ENCODE measurements at regions not wholly inside any gene's neighbourhood (a gene's known extent, or its start where the extent isn't known, plus 50 kb on each side); places are given as distances from the start of the nearest gene placed in this dataset.

DNA sequence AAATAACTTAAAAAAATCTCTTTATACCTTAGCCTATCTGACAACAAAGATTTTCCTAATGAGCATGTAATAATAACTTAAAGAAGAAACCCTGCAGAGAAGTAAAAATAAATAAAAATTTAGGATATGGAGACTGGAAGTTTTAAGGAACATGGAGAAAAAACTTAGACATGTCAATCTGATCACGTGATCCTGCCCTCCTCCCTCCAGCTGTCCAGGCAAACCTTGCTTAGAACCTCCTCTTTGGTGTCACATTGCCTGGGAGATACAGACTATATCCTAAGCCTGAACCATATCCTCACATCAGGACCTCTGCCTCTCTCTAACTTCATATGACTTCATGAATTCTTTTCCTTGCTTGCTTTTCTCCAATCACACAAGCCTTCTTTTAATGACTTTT is 275.5 kb downstream of the CNTN3 start:
- ATAC-seq: no peak
- no peaks in the 10 kb centered on the region for H3K36me3 ChIP-seq (ENCODE audit: control insufficient read depth in 2 of 3, insufficient read depth in 3 of 3, low read length in 3 of 3)
- Mint-ChIP-seq H3K4me1 (no peaks in the 10 kb centered on the region), H3K27me3 (no peaks in the 10 kb centered on the region), H3K36me3 (no peaks in the 10 kb centered on the region), H3K9me3 (peaks cover 2 to 32% (median 4%) of the 10 kb centered on the region in 11 donors), H3K4me3 (no peak overlapping the region), H3K27ac (no peak overlapping the region)
- H3K27me3 ChIP-seq (ENCODE audit: control insufficient read depth in 2 of 2, insufficient read depth in 2 of 2, low read length in 2 of 2): no peaks in the 10 kb centered on the region
- no peak for DNase-seq
- no peaks in the 10 kb centered on the region for H3K9me3 ChIP-seq (ENCODE audit: control insufficient read depth in 2 of 3, low read length in 3 of 3)
- no peak overlapping the region for H3K27ac ChIP-seq (ENCODE audit: low read depth, low read length)
- intact Hi-C loops (cut with micrococcal nuclease): no loop called here
- H3K4me1 ChIP-seq (ENCODE audit: control insufficient read depth in 2 of 2, insufficient read depth in 2 of 2, low read length in 2 of 2): no peaks in the 10 kb centered on the region
- H3K4me3 ChIP-seq (ENCODE audit: low read length): no peak overlapping the region
- ChIA-PET CTCF (no interaction called here), POLR2A (no interaction called here)

DNA sequence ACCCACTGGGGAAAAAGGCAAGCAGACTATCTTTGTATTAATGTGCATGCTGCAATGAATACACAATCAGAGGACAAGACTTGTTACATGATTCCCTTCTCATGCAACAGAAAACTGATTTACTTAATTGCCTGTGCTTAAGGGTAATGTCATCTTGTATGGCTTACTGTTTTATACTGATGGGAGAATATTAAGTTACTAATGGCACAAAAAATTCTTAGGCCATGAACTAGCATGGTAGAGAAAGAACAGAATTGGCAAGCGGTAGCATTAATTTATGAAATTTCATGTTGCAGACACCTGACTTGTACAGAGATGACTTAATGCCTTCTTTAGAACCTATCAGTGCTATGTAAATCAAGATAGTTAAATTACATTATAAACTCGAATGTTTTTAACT is 282.3 kb downstream of the CNTN3 start:
- Histone ChIP-seq H3K27me3 (ENCODE audit: control insufficient read depth in 2 of 2, insufficient read depth in 2 of 2, low read length in 2 of 2) (no peaks in the 10 kb centered on the region), H3K9me3 (ENCODE audit: control insufficient read depth in 2 of 3, low read length in 3 of 3) (no peaks in the 10 kb centered on the region), H3K27ac (ENCODE audit: low read depth, low read length) (no peak overlapping the region), H3K4me3 (ENCODE audit: low read length) (no peak overlapping the region), H3K4me1 (ENCODE audit: control insufficient read depth in 2 of 2, insufficient read depth in 2 of 2, low read length in 2 of 2) (no peaks in the 10 kb centered on the region), H3K36me3 (ENCODE audit: control insufficient read depth in 2 of 3, insufficient read depth in 3 of 3, low read length in 3 of 3) (no peaks in the 10 kb centered on the region)
- Mint-ChIP-seq H3K36me3 (no peaks in the 10 kb centered on the region), H3K4me3 (no peak overlapping the region), H3K4me1 (no peaks in the 10 kb centered on the region), H3K9me3 (peaks cover 0 to 13% (median 4%) of the 10 kb centered on the region in 11 donors), H3K27me3 (no peaks in the 10 kb centered on the region), H3K27ac (no peak overlapping the region)
- DNase-seq: no peak
- no peak for ATAC-seq
- CTCF ChIA-PET: no interaction called here
- intact Hi-C loops (cut with micrococcal nuclease): no loop called here
- POLR2A ChIA-PET: no interaction called here

DNA sequence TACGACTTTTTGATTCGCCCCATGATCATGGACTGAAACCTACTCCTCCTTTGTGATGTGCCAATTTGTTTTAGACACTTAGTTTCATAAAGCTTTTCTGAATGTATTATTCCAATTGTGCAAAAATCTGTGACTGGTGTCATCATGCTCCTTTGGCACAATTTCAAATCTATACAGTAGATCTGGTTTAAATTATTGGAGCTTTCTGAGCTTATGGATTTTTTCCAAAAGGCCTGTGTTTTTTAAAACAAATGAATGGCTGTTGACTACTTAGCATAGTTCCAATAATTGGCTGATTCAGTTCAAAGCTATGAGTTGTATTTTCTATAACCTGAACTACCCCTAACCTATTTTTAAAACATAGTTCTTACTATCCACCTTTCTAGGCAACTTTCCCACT is 282.7 kb downstream of the CNTN3 start:
- Histone ChIP-seq H3K27me3 (ENCODE audit: control insufficient read depth in 2 of 2, insufficient read depth in 2 of 2, low read length in 2 of 2) (no peaks in the 10 kb centered on the region), H3K9me3 (ENCODE audit: control insufficient read depth in 2 of 3, low read length in 3 of 3) (no peaks in the 10 kb centered on the region), H3K4me1 (ENCODE audit: control insufficient read depth in 2 of 2, insufficient read depth in 2 of 2, low read length in 2 of 2) (no peaks in the 10 kb centered on the region), H3K36me3 (ENCODE audit: control insufficient read depth in 2 of 3, insufficient read depth in 3 of 3, low read length in 3 of 3) (no peaks in the 10 kb centered on the region), H3K4me3 (ENCODE audit: low read length) (no peak overlapping the region), H3K27ac (ENCODE audit: low read depth, low read length) (no peak overlapping the region)
- Mint-ChIP-seq H3K4me1 (no peaks in the 10 kb centered on the region), H3K27ac (no peak overlapping the region), H3K9me3 (peaks cover 0 to 13% (median 4%) of the 10 kb centered on the region in 11 donors), H3K36me3 (no peaks in the 10 kb centered on the region), H3K4me3 (no peak overlapping the region), H3K27me3 (no peaks in the 10 kb centered on the region)
- POLR2A ChIA-PET: no interaction called here
- CTCF ChIA-PET: no interaction called here
- intact Hi-C loops (cut with micrococcal nuclease): no loop called here
- ATAC-seq (no peak), DNase-seq (no peak)

DNA sequence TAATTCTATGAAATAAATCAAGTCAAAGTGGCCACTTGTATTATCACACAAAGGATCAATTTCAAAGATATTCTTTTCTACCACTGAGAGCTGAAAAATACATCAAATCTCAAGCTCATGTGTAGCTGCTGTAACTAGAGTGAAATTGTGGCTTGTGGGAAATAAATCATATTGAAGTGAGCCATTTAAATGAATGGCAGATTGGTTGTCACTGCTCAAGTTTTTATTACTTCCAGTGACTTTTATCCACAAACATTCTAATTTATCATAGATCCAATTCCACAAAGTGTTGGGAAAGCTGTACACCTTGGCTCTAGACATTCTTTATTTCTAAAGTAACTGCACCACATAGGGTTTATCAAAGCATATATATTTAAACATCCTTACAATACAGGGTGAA is 285.4 kb downstream of the CNTN3 start:
- no peak for ATAC-seq
- Mint-ChIP-seq H3K27me3 (no peaks in the 10 kb centered on the region), H3K4me3 (no peak overlapping the region), H3K36me3 (no peaks in the 10 kb centered on the region), H3K4me1 (no peaks in the 10 kb centered on the region), H3K27ac (no peak overlapping the region), H3K9me3 (peaks cover 0 to 6% (median 1%) of the 10 kb centered on the region in 11 donors)
- Histone ChIP-seq H3K4me1 (ENCODE audit: control insufficient read depth in 2 of 2, insufficient read depth in 2 of 2, low read length in 2 of 2) (no peaks in the 10 kb centered on the region), H3K36me3 (ENCODE audit: control insufficient read depth in 2 of 3, insufficient read depth in 3 of 3, low read length in 3 of 3) (no peaks in the 10 kb centered on the region), H3K4me3 (ENCODE audit: low read length) (no peak overlapping the region), H3K27me3 (ENCODE audit: control insufficient read depth in 2 of 2, insufficient read depth in 2 of 2, low read length in 2 of 2) (no peaks in the 10 kb centered on the region), H3K9me3 (ENCODE audit: control insufficient read depth in 2 of 3, low read length in 3 of 3) (no peaks in the 10 kb centered on the region), H3K27ac (ENCODE audit: low read depth, low read length) (no peak overlapping the region)
- DNase-seq: no peak
- ChIA-PET CTCF (no interaction called here), POLR2A (no interaction called here)
- intact Hi-C loops (cut with micrococcal nuclease): no loop called here

DNA sequence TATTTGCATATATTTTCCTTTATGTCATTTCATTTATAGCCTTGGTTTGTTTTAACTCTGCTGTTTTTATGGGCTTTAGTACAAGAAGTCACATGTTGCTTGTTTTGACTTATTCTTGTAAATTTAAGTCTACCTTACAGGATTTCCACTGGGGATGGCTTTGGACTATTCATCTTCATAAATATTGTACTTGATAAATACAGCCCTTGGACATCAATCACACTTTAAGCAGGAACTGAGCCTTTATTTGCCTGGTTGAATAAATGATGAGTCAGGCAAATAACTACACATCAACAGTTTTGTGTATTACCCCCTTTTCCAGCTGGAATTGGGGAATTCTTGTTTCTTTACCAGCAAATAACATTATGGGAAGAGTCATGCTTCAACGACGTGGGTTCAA is 286.0 kb downstream of the CNTN3 start:
- Histone ChIP-seq H3K36me3 (ENCODE audit: control insufficient read depth in 2 of 3, insufficient read depth in 3 of 3, low read length in 3 of 3) (no peaks in the 10 kb centered on the region), H3K27ac (ENCODE audit: low read depth, low read length) (no peak overlapping the region), H3K4me3 (ENCODE audit: low read length) (no peak overlapping the region), H3K9me3 (ENCODE audit: control insufficient read depth in 2 of 3, low read length in 3 of 3) (no peaks in the 10 kb centered on the region), H3K4me1 (ENCODE audit: control insufficient read depth in 2 of 2, insufficient read depth in 2 of 2, low read length in 2 of 2) (no peaks in the 10 kb centered on the region), H3K27me3 (ENCODE audit: control insufficient read depth in 2 of 2, insufficient read depth in 2 of 2, low read length in 2 of 2) (no peaks in the 10 kb centered on the region)
- Mint-ChIP-seq H3K27me3 (no peaks in the 10 kb centered on the region), H3K36me3 (no peaks in the 10 kb centered on the region), H3K27ac (no peak overlapping the region), H3K4me1 (no peaks in the 10 kb centered on the region), H3K9me3 (peaks cover 0 to 6% (median 1%) of the 10 kb centered on the region in 11 donors), H3K4me3 (no peak overlapping the region)
- intact Hi-C loops (cut with micrococcal nuclease): no loop called here
- POLR2A ChIA-PET: no interaction called here
- DNase-seq: no peak
- CTCF ChIA-PET: no interaction called here
- ATAC-seq: no peak

DNA sequence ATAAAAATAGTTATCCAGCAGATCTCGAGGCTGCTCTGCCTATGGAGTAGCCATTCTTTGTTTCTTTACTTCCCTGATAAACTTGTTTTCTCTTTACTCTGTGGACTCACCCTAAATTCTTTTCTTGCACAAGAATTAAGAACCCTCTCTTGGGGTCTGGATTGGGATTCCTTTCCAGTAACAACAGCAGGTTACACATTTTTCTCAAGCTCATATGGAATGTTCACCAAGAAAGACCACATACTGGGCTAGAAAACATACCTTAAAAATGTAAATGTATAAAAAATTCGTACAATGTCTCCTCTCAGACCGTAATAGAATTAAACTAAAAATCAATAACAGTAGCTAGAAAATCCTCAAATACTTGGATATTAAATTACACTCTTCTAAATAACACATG is 299.2 kb downstream of the CNTN3 start:
- ATAC-seq (no peak), DNase-seq (no peak)
- Mint-ChIP-seq H3K4me3 (no peak overlapping the region), H3K9me3 (peaks cover 3 to 41% (median 15%) of the 10 kb centered on the region in 11 donors), H3K4me1 (no peaks in the 10 kb centered on the region), H3K36me3 (peaks cover 0 to 5% (median 0%) of the 10 kb centered on the region in 5 donors), H3K27ac (no peak overlapping the region), H3K27me3 (no peaks in the 10 kb centered on the region)
- intact Hi-C loops (cut with micrococcal nuclease): no loop called here
- H3K27me3 ChIP-seq (ENCODE audit: control insufficient read depth in 2 of 2, insufficient read depth in 2 of 2, low read length in 2 of 2): no peaks in the 10 kb centered on the region
- no peaks in the 10 kb centered on the region for H3K9me3 ChIP-seq (ENCODE audit: control insufficient read depth in 2 of 3, low read length in 3 of 3)
- H3K4me1 ChIP-seq (ENCODE audit: control insufficient read depth in 2 of 2, insufficient read depth in 2 of 2, low read length in 2 of 2): no peaks in the 10 kb centered on the region
- H3K36me3 ChIP-seq (ENCODE audit: control insufficient read depth in 2 of 3, insufficient read depth in 3 of 3, low read length in 3 of 3): no peaks in the 10 kb centered on the region
- ChIA-PET CTCF (no interaction called here), POLR2A (no interaction called here)
- H3K27ac ChIP-seq (ENCODE audit: low read depth, low read length): no peak overlapping the region
- no peak overlapping the region for H3K4me3 ChIP-seq (ENCODE audit: low read length)

DNA sequence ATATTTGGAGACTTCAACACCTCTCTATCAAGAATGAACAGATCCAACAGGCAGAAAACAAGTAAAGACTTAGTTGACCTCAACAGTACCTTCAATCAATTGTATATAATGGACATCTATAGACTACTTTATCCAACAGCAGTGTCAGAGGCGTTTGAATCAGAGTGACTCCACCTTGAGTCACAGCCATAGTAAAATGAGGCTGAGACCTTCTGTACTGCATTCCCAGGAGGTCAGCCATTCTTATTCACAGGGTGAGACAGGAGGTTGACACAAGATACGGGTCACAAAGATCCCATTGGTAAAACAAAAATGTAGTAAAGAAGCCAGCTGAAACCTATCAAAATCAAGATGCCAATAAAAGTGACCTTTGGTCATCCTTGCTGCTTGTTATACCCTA is 299.8 kb downstream of the CNTN3 start:
- Mint-ChIP-seq H3K27ac (no peak overlapping the region), H3K4me3 (no peak overlapping the region), H3K27me3 (no peaks in the 10 kb centered on the region), H3K9me3 (peaks cover 3 to 41% (median 15%) of the 10 kb centered on the region in 11 donors), H3K36me3 (peaks cover 0 to 5% (median 0%) of the 10 kb centered on the region in 5 donors), H3K4me1 (no peaks in the 10 kb centered on the region)
- Histone ChIP-seq H3K36me3 (ENCODE audit: control insufficient read depth in 2 of 3, insufficient read depth in 3 of 3, low read length in 3 of 3) (no peaks in the 10 kb centered on the region), H3K9me3 (ENCODE audit: control insufficient read depth in 2 of 3, low read length in 3 of 3) (no peaks in the 10 kb centered on the region), H3K27me3 (ENCODE audit: control insufficient read depth in 2 of 2, insufficient read depth in 2 of 2, low read length in 2 of 2) (no peaks in the 10 kb centered on the region), H3K4me1 (ENCODE audit: control insufficient read depth in 2 of 2, insufficient read depth in 2 of 2, low read length in 2 of 2) (no peaks in the 10 kb centered on the region), H3K27ac (ENCODE audit: low read depth, low read length) (no peak overlapping the region), H3K4me3 (ENCODE audit: low read length) (no peak overlapping the region)
- DNase-seq (no peak), ATAC-seq (no peak)
- intact Hi-C loops (cut with micrococcal nuclease): no loop called here
- ChIA-PET CTCF (no interaction called here), POLR2A (no interaction called here)

Data from naive thymus-derived CD4-positive, alpha-beta T cell (primary cell).